ENCODE measurements at regions not wholly inside any gene's neighbourhood (a gene's known extent, or its start where the extent isn't known, plus 50 kb on each side); places are given as distances from the start of the nearest gene placed in this dataset.

GRCh38 chr2:204104811-204105210, 168.2 kb downstream of the ICOS start:
- Mint-ChIP-seq H3K36me3 (ENCODE audit: insufficient read depth) (no peaks in the 10 kb centered on the region), H3K9me3 (no peaks in the 10 kb centered on the region), H3K4me1 (ENCODE audit: low read depth in 2 of 2) (peaks cover 14 to 15% of the 10 kb centered on the region in 2 donors), H3K27me3 (peaks cover 24 to 37% of the 10 kb centered on the region in 2 donors), H3K27ac (no peak overlapping the region), H3K4me3 (no peak overlapping the region)
- ATAC-seq (replicated peaks) (no peak), DNase-seq (no peak)

GRCh38 chr2:204108330-204108751, 171.8 kb downstream of the ICOS start:
- H3K9me3 Mint-ChIP-seq: no peaks in the 10 kb centered on the region
- H3K4me3 Mint-ChIP-seq: peak overlapping the region; percentile 76 to 78
- peak; percentile 30 to 40 (median 32) for DNase-seq
- peaks cover 8% of the 10 kb centered on the region for H3K36me3 Mint-ChIP-seq (ENCODE audit: insufficient read depth)
- peak overlapping the region in 1 of 2 donors; percentile 10 for H3K27ac Mint-ChIP-seq
- ATAC-seq (replicated peaks): peak; percentile 74
- H3K4me1 Mint-ChIP-seq (ENCODE audit: low read depth in 2 of 2): peaks cover 29% of the 10 kb centered on the region in 2 donors
- peaks cover 21 to 51% of the 10 kb centered on the region in 2 donors for H3K27me3 Mint-ChIP-seq

- Mint-ChIP-seq H3K36me3 (ENCODE audit: insufficient read depth) (peaks cover 8% of the 10 kb centered on the region), H3K27ac (peak overlapping the region in 1 of 2 donors; percentile 10), H3K9me3 (no peaks in the 10 kb centered on the region), H3K27me3 (peaks cover 16 to 50% of the 10 kb centered on the region in 2 donors), H3K4me1 (ENCODE audit: low read depth in 2 of 2) (peaks cover 29 to 30% of the 10 kb centered on the region in 2 donors), H3K4me3 (peak overlapping the region; percentile 76 to 78)
- DNase-seq: no peak
- ATAC-seq (replicated peaks): peak; percentile 16
These were observed 172.3 kb downstream of the ICOS start for GRCh38 chr2:204108781-204109295.

- no peak for ATAC-seq (replicated peaks)
- H3K4me1 Mint-ChIP-seq (ENCODE audit: low read depth in 2 of 2): peaks cover 34% of the 10 kb centered on the region in 2 donors
- H3K27me3 Mint-ChIP-seq: peaks cover 7 to 49% of the 10 kb centered on the region in 2 donors
These were observed 173.1 kb downstream of the ICOS start for GRCh38 chr2:204109681-204110080.

GRCh38 chr2:204110338-204110741, 173.8 kb downstream of the ICOS start:
- peaks cover 8% of the 10 kb centered on the region for H3K36me3 Mint-ChIP-seq (ENCODE audit: insufficient read depth)
- peak overlapping the region; percentile 76 to 78 for H3K4me3 Mint-ChIP-seq
- ATAC-seq (replicated peaks): peak; percentile 82
- peaks cover 37 to 39% of the 10 kb centered on the region in 2 donors for H3K4me1 Mint-ChIP-seq (ENCODE audit: low read depth in 2 of 2)
- peaks cover 5 to 42% of the 10 kb centered on the region in 2 donors for H3K27me3 Mint-ChIP-seq
- peak overlapping the region in 1 of 2 donors; percentile 70 for H3K27ac Mint-ChIP-seq
- peak; percentile 43 to 56 (median 53) for DNase-seq
- no peaks in the 10 kb centered on the region for H3K9me3 Mint-ChIP-seq

More at GRCh38 chr2:204109681-204110080, 173.1 kb downstream of the ICOS start:
- peak overlapping the region in 1 of 2 donors; percentile 70 for H3K27ac Mint-ChIP-seq
- peak overlapping the region; percentile 76 to 78 for H3K4me3 Mint-ChIP-seq
- no peak for DNase-seq
- peaks cover 8% of the 10 kb centered on the region for H3K36me3 Mint-ChIP-seq (ENCODE audit: insufficient read depth)
- H3K9me3 Mint-ChIP-seq: no peaks in the 10 kb centered on the region

- Mint-ChIP-seq H3K27me3 (peaks cover 5 to 36% of the 10 kb centered on the region in 2 donors), H3K36me3 (ENCODE audit: insufficient read depth) (peaks cover 8% of the 10 kb centered on the region), H3K27ac (peak overlapping the region; percentile 38 to 70), H3K9me3 (no peaks in the 10 kb centered on the region), H3K4me1 (ENCODE audit: low read depth in 2 of 2) (peaks cover 37 to 39% of the 10 kb centered on the region in 2 donors), H3K4me3 (peak overlapping the region; percentile 76 to 78)
- DNase-seq: no peak
- ATAC-seq (replicated peaks): no peak
These were observed 174.4 kb downstream of the ICOS start for GRCh38 chr2:204110751-204111516.

GRCh38 chr2:204112084-204112770, 175.7 kb downstream of the ICOS start:
- DNase-seq (no peak), ATAC-seq (replicated peaks) (no peak)
- Mint-ChIP-seq H3K27me3 (peaks cover 5 to 36% of the 10 kb centered on the region in 2 donors), H3K27ac (no peak overlapping the region), H3K9me3 (no peaks in the 10 kb centered on the region), H3K4me3 (no peak overlapping the region), H3K4me1 (ENCODE audit: low read depth in 2 of 2) (peaks cover 37 to 39% of the 10 kb centered on the region in 2 donors), H3K36me3 (ENCODE audit: insufficient read depth) (peaks cover 8% of the 10 kb centered on the region)

GRCh38 chr2:204114295-204115136, 178.0 kb downstream of the ICOS start:
- no peak overlapping the region for H3K27ac Mint-ChIP-seq
- H3K4me1 Mint-ChIP-seq (ENCODE audit: low read depth in 2 of 2): peaks cover 26 to 27% of the 10 kb centered on the region in 2 donors
- peaks cover 8% of the 10 kb centered on the region for H3K36me3 Mint-ChIP-seq (ENCODE audit: insufficient read depth)
- H3K27me3 Mint-ChIP-seq: peaks cover 5 to 36% of the 10 kb centered on the region in 2 donors
- DNase-seq (no peak), ATAC-seq (replicated peaks) (no peak)
- no peak overlapping the region for H3K4me3 Mint-ChIP-seq
- no peaks in the 10 kb centered on the region for H3K9me3 Mint-ChIP-seq

- Mint-ChIP-seq H3K4me3 (no peak overlapping the region), H3K27ac (no peak overlapping the region), H3K27me3 (peaks cover 8 to 28% of the 10 kb centered on the region in 2 donors), H3K9me3 (no peaks in the 10 kb centered on the region), H3K4me1 (ENCODE audit: low read depth in 2 of 2) (peaks cover 17 to 18% of the 10 kb centered on the region in 2 donors), H3K36me3 (ENCODE audit: insufficient read depth) (peaks cover 4% of the 10 kb centered on the region)
- no peak for ATAC-seq (replicated peaks)
- DNase-seq: no peak
These were observed 178.8 kb downstream of the ICOS start for GRCh38 chr2:204115137-204116056.

GRCh38 chr2:204116159-204116792, 179.7 kb downstream of the ICOS start:
- no peak for ATAC-seq (replicated peaks)

GRCh38 chr2:204122425-204122824, 185.9 kb downstream of the ICOS start:
- Mint-ChIP-seq H3K36me3 (ENCODE audit: insufficient read depth) (no peaks in the 10 kb centered on the region), H3K27me3 (peaks cover 39 to 42% of the 10 kb centered on the region in 2 donors), H3K4me3 (no peak overlapping the region), H3K9me3 (no peaks in the 10 kb centered on the region), H3K4me1 (ENCODE audit: low read depth in 2 of 2) (peaks cover 0 to 3% of the 10 kb centered on the region in 2 donors), H3K27ac (no peak overlapping the region)
- ATAC-seq (replicated peaks) (no peak), DNase-seq (no peak)

More at GRCh38 chr2:204116159-204116792, 179.7 kb downstream of the ICOS start:
- Mint-ChIP-seq H3K9me3 (no peaks in the 10 kb centered on the region), H3K4me1 (ENCODE audit: low read depth in 2 of 2) (peaks cover 8 to 10% of the 10 kb centered on the region in 2 donors), H3K27me3 (peaks cover 12 to 19% of the 10 kb centered on the region in 2 donors), H3K27ac (no peak overlapping the region), H3K4me3 (no peak overlapping the region), H3K36me3 (ENCODE audit: insufficient read depth) (no peaks in the 10 kb centered on the region)
- no peak for DNase-seq

Data from effector memory CD8-positive, alpha-beta T cell (primary cell).